GM23338 (cell line): ENCODE measurements at regions not wholly inside any gene's neighbourhood (a gene's known extent, or its start where the extent isn't known, plus 50 kb on each side); places are given as distances from the start of the nearest gene placed in this dataset.

Experiments used
- ATAC-seq: fragments of 200-7000 bp; cut with Tn5 transposase; 3 replicates; pipeline ENCODE4 v1.9.1; 2020
- DNase-seq: peaks from one replicate; pipeline ENCODE4 v3.0.0-alpha.2; 2015; ENCODE audit warnings: low spot score
- H2AFZ ChIP-seq: fragments of 200-600 bp; sonication (generic); 2 replicates; pipeline ENCODE4 v1.8.0; 2016; ENCODE audit warnings: antibody characterized with exemption, mild to moderate bottlenecking, moderate library complexity
- H3F3A ChIP-seq: fragments of 200-600 bp; sonication (generic); replicated peaks from 2 replicates; pipeline ENCODE4 v1.8.0; 2017; ENCODE audit warnings: antibody characterized with exemption, mixed run types, low read depth
- H3K27ac ChIP-seq: fragments of 200-600 bp; sonication (generic); 2 replicates; pipeline ENCODE4 v1.6.1; 2016; ENCODE audit warnings: low read depth
- H3K27me3 ChIP-seq: fragments of 200-600 bp; sonication (generic); 2 replicates; pipeline ENCODE4 v1.8.0; 2016; ENCODE audit warnings: mild to moderate bottlenecking, mixed run types, moderate library complexity; ENCODE audit not compliant: insufficient read depth
- H3K36me3 ChIP-seq: fragments of 200-600 bp; sonication (generic); 2 replicates; pipeline ENCODE4 v1.8.0; 2016; ENCODE audit warnings: mild to moderate bottlenecking; ENCODE audit not compliant: insufficient read depth
- H3K4me1 ChIP-seq: fragments of 200-600 bp; sonication (generic); 2 replicates; pipeline ENCODE4 v1.8.0; 2016; ENCODE audit warnings: mild to moderate bottlenecking, moderate library complexity; ENCODE audit not compliant: insufficient read depth
- H3K4me2 ChIP-seq: fragments of 200-600 bp; sonication (generic); 2 replicates; pipeline ENCODE4 v1.7.1; 2017; ENCODE audit warnings: mixed run types
- H3K4me3 ChIP-seq: fragments of 200-600 bp; sonication (generic); 2 replicates; pipeline ENCODE4 v1.6.1; 2016; ENCODE audit warnings: mixed run types
- H3K79me2 ChIP-seq: fragments of 200-600 bp; sonication (generic); replicated peaks from 2 replicates; pipeline ENCODE4 v1.8.0; 2017; ENCODE audit warnings: mild to moderate bottlenecking; ENCODE audit not compliant: insufficient read depth
- H3K9me2 ChIP-seq: fragments of 200-600 bp; sonication (generic); 2 replicates; pipeline ENCODE4 v1.8.0; 2017; ENCODE audit not compliant: insufficient read depth
- H4K20me1 ChIP-seq: fragments of 200-600 bp; sonication (generic); replicated peaks from 2 replicates; pipeline ENCODE4 v1.8.0; 2017; ENCODE audit warnings: mild to moderate bottlenecking; ENCODE audit not compliant: insufficient read depth
- H3K27ac Mint-ChIP-seq: 2 replicates; pipeline ENCODE4 v1.8.0; 2020; ENCODE audit warnings: inconsistent platforms, mild to moderate bottlenecking, moderate library complexity, mixed read lengths
- H3K27me3 Mint-ChIP-seq: 3 replicates; pipeline ENCODE4 v1.8.0; 2022; ENCODE audit warnings: low read depth, mild to moderate bottlenecking, moderate library complexity, mixed read lengths, inconsistent platforms; ENCODE audit not compliant: insufficient read depth, poor library complexity
- H3K36me3 Mint-ChIP-seq: 3 replicates; pipeline ENCODE4 v1.8.0; 2021; ENCODE audit warnings: low read depth, mild to moderate bottlenecking, inconsistent platforms, moderate library complexity, mixed read lengths
- H3K4me1 Mint-ChIP-seq: 3 replicates; pipeline ENCODE4 v1.8.0; 2020; ENCODE audit warnings: mild to moderate bottlenecking, inconsistent platforms, mixed read lengths
- H3K4me3 Mint-ChIP-seq: 3 replicates; pipeline ENCODE4 v1.8.0; 2021; ENCODE audit warnings: moderate library complexity, mild to moderate bottlenecking, inconsistent platforms, mixed read lengths
- H3K9me3 Mint-ChIP-seq: 3 replicates; pipeline ENCODE4 v1.8.0; 2020; ENCODE audit warnings: moderate library complexity, mild to moderate bottlenecking, inconsistent platforms, mixed read lengths
- CREB1 ChIP-seq: fragments of 250-450 bp; sonication (Bioruptor Pico); IDR thresholded peaks from 2 replicates; pipeline ENCODE4 v1.5.0; 2020; ENCODE audit warnings: low read depth, mild to moderate bottlenecking, moderate library complexity
- EZH2 ChIP-seq: fragments of 200-600 bp; sonication (generic); IDR thresholded peaks from one replicate; pipeline ENCODE4 v1.8.0; 2017; ENCODE audit warnings: antibody characterized with exemption, mild to moderate bottlenecking, low read depth; ENCODE audit not compliant: unreplicated experiment
- EZH2phosphoT487 ChIP-seq: fragments of 200-600 bp; sonication (generic); IDR thresholded peaks from one replicate; pipeline ENCODE4 v1.8.1; 2018; ENCODE audit warnings: antibody characterized with exemption; ENCODE audit not compliant: unreplicated experiment
- NANOG ChIP-seq: IDR thresholded peaks from 2 replicates; pipeline ENCODE4 v1.6.1; 2016; ENCODE audit warnings: antibody characterized with exemption, borderline replicate concordance
- POLR2AphosphoS5 ChIP-seq: IDR thresholded peaks from 2 replicates; pipeline ENCODE4 v1.6.1; 2016; ENCODE audit warnings: antibody characterized with exemption, low read depth
- STAT1 ChIP-seq: IDR thresholded peaks from one replicate; pipeline ENCODE4 v1.6.1; 2016; ENCODE audit warnings: antibody characterized with exemption; ENCODE audit not compliant: unreplicated experiment
- ZNF331 ChIP-seq: fragments of 250-450 bp; sonication (Bioruptor Pico); IDR thresholded peaks from 2 replicates; pipeline ENCODE4 v1.5.0; 2020; ENCODE audit warnings: low read depth, mild to moderate bottlenecking, moderate library complexity
- TF ChIP-seq, protein P1 (sequence below): fragments of 250-450 bp; sonication (Bioruptor Pico); IDR thresholded peaks from 2 replicates; pipeline ENCODE4 v1.5.0; 2020; ENCODE audit warnings: mild to moderate bottlenecking, moderate library complexity
- TF ChIP-seq, protein P2 (sequence below): IDR thresholded peaks from 2 replicates; pipeline ENCODE4 v1.6.1; 2016; ENCODE audit warnings: antibody characterized with exemption
- TF ChIP-seq, protein P3 (sequence below): IDR thresholded peaks from one replicate; pipeline ENCODE4 v1.6.1; 2018; ENCODE audit warnings: antibody characterized with exemption; ENCODE audit not compliant: unreplicated experiment
- TF ChIP-seq, protein P4 (sequence below), 2 experiments: fragments of 200-600 bp in 1 of 2; sonication (generic) in 1 of 2; conservative IDR thresholded peaks; 2 replicates each; pipeline versions ENCODE4 v1.5.1 to v1.6.1; 2016 to 2017; ENCODE audit warnings: antibody characterized with exemption in 2 of 2, low read depth in 2 of 2, mild to moderate bottlenecking in 2 of 2, moderate library complexity in 1 of 2

DNA sequence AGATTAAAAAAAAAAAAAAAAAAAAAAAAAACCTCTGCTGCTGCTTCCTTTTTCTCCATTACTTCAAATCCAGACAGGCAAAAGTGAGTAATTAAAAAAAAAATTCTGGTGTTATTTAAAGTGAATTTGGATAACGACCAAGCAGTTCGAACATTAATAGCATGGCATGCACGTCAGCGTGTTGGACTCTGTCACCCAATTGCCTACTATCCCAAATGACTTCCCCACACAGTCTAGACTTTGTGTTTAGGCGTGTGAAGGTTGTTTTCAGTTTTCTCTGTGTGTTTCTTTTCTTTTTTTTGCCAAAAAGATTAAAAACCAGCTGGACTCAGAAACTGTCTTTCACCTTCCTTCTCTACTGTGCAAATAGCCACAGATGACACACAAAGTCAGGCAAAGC, 321.4 kb downstream of the MSX2 start (continued):
- TF ChIP-seq, protein P1, sequence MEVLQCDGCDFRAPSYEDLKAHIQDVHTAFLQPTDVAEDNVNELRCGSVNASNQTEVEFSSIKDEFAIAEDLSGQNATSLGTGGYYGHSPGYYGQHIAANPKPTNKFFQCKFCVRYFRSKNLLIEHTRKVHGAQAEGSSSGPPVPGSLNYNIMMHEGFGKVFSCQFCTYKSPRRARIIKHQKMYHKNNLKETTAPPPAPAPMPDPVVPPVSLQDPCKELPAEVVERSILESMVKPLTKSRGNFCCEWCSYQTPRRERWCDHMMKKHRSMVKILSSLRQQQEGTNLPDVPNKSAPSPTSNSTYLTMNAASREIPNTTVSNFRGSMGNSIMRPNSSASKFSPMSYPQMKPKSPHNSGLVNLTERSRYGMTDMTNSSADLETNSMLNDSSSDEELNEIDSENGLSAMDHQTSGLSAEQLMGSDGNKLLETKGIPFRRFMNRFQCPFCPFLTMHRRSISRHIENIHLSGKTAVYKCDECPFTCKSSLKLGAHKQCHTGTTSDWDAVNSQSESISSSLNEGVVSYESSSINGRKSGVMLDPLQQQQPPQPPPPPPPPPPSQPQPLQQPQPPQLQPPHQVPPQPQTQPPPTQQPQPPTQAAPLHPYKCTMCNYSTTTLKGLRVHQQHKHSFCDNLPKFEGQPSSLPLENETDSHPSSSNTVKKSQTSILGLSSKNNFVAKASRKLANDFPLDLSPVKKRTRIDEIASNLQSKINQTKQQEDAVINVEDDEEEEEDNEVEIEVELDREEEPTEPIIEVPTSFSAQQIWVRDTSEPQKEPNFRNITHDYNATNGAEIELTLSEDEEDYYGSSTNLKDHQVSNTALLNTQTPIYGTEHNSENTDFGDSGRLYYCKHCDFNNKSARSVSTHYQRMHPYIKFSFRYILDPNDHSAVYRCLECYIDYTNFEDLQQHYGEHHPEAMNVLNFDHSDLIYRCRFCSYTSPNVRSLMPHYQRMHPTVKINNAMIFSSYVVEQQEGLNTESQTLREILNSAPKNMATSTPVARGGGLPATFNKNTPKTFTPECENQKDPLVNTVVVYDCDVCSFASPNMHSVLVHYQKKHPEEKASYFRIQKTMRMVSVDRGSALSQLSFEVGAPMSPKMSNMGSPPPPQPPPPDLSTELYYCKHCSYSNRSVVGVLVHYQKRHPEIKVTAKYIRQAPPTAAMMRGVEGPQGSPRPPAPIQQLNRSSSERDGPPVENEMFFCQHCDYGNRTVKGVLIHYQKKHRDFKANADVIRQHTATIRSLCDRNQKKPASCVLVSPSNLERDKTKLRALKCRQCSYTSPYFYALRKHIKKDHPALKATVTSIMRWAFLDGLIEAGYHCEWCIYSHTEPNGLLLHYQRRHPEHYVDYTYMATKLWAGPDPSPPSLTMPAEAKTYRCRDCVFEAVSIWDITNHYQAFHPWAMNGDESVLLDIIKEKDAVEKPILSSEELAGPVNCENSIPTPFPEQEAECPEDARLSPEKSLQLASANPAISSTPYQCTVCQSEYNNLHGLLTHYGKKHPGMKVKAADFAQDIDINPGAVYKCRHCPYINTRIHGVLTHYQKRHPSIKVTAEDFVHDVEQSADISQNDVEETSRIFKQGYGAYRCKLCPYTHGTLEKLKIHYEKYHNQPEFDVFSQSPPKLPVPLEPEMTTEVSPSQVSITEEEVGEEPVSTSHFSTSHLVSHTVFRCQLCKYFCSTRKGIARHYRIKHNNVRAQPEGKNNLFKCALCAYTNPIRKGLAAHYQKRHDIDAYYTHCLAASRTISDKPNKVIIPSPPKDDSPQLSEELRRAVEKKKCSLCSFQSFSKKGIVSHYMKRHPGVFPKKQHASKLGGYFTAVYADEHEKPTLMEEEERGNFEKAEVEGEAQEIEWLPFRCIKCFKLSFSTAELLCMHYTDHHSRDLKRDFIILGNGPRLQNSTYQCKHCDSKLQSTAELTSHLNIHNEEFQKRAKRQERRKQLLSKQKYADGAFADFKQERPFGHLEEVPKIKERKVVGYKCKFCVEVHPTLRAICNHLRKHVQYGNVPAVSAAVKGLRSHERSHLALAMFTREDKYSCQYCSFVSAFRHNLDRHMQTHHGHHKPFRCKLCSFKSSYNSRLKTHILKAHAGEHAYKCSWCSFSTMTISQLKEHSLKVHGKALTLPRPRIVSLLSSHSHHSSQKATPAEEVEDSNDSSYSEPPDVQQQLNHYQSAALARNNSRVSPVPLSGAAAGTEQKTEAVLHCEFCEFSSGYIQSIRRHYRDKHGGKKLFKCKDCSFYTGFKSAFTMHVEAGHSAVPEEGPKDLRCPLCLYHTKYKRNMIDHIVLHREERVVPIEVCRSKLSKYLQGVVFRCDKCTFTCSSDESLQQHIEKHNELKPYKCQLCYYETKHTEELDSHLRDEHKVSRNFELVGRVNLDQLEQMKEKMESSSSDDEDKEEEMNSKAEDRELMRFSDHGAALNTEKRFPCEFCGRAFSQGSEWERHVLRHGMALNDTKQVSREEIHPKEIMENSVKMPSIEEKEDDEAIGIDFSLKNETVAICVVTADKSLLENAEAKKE, result no peak

DNA sequence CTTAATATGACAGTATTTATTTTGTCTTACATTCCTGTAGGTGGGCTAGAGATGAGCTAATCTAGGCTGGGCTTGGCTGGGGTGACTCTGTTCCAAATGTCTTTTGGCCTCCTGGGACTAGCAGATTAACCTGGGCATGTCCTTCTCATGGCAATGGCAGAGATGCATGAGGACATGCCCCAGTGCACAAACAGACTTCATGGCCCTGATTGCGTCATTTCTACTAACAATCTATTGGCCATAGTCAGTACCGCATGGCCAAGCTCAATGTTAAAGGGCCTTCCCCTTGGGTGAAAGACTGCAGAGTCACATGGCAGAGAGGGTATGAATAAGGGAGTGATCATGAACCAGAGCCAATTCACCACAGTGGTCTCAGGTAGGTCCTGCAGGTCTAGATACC, 313.4 kb downstream of the MSX2 start:
- DNase-seq, result no peak
- Mint-ChIP-seq H3K4me1 (no peaks in the 10 kb centered on the region), H3K27ac (no peak overlapping the region), H3K4me3 (no peak overlapping the region), H3K9me3 (0 out of 3 replicates have a peak, but pooled peaks cover 2% of the 10 kb centered on the region), H3K36me3 (no peaks in the 10 kb centered on the region), H3K27me3 (peaks cover 5% of the 10 kb centered on the region)
- no peaks in the 10 kb centered on the region for H3K79me2 ChIP-seq
- H3K4me1 ChIP-seq, result no peaks in the 10 kb centered on the region
- no peaks in the 10 kb centered on the region for H4K20me1 ChIP-seq
- no peak overlapping the region for H3K4me3 ChIP-seq
- no peaks in the 10 kb centered on the region for H3K27me3 ChIP-seq
- H2AFZ ChIP-seq, result no peak overlapping the region
- no peak overlapping the region for H3K4me2 ChIP-seq
- no peaks in the 10 kb centered on the region for H3K36me3 ChIP-seq
- no peak for ATAC-seq
- H3F3A ChIP-seq, result no peaks in the 10 kb centered on the region
- H3K9me2 ChIP-seq, result peaks cover 23% of the 10 kb centered on the region; the same call in 1 of the 2 replicates
- H3K27ac ChIP-seq, result no peak overlapping the region
- no peak for TF ChIP-seq CREB1 (CRISPR knock-in tag)
- TF ChIP-seq ZNF331, result no peak
- TF ChIP-seq NANOG, result no peak
- no peak for TF ChIP-seq STAT1
- TF ChIP-seq EZH2, result no peak
- TF ChIP-seq EZH2phosphoT487, result no peak
- no peak for TF ChIP-seq POLR2AphosphoS5
- TF ChIP-seq, protein P2, sequence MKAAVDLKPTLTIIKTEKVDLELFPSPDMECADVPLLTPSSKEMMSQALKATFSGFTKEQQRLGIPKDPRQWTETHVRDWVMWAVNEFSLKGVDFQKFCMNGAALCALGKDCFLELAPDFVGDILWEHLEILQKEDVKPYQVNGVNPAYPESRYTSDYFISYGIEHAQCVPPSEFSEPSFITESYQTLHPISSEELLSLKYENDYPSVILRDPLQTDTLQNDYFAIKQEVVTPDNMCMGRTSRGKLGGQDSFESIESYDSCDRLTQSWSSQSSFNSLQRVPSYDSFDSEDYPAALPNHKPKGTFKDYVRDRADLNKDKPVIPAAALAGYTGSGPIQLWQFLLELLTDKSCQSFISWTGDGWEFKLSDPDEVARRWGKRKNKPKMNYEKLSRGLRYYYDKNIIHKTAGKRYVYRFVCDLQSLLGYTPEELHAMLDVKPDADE, result no peak
- TF ChIP-seq, protein P3, sequence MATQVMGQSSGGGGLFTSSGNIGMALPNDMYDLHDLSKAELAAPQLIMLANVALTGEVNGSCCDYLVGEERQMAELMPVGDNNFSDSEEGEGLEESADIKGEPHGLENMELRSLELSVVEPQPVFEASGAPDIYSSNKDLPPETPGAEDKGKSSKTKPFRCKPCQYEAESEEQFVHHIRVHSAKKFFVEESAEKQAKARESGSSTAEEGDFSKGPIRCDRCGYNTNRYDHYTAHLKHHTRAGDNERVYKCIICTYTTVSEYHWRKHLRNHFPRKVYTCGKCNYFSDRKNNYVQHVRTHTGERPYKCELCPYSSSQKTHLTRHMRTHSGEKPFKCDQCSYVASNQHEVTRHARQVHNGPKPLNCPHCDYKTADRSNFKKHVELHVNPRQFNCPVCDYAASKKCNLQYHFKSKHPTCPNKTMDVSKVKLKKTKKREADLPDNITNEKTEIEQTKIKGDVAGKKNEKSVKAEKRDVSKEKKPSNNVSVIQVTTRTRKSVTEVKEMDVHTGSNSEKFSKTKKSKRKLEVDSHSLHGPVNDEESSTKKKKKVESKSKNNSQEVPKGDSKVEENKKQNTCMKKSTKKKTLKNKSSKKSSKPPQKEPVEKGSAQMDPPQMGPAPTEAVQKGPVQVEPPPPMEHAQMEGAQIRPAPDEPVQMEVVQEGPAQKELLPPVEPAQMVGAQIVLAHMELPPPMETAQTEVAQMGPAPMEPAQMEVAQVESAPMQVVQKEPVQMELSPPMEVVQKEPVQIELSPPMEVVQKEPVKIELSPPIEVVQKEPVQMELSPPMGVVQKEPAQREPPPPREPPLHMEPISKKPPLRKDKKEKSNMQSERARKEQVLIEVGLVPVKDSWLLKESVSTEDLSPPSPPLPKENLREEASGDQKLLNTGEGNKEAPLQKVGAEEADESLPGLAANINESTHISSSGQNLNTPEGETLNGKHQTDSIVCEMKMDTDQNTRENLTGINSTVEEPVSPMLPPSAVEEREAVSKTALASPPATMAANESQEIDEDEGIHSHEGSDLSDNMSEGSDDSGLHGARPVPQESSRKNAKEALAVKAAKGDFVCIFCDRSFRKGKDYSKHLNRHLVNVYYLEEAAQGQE, result no peak
- TF ChIP-seq, protein P4, sequence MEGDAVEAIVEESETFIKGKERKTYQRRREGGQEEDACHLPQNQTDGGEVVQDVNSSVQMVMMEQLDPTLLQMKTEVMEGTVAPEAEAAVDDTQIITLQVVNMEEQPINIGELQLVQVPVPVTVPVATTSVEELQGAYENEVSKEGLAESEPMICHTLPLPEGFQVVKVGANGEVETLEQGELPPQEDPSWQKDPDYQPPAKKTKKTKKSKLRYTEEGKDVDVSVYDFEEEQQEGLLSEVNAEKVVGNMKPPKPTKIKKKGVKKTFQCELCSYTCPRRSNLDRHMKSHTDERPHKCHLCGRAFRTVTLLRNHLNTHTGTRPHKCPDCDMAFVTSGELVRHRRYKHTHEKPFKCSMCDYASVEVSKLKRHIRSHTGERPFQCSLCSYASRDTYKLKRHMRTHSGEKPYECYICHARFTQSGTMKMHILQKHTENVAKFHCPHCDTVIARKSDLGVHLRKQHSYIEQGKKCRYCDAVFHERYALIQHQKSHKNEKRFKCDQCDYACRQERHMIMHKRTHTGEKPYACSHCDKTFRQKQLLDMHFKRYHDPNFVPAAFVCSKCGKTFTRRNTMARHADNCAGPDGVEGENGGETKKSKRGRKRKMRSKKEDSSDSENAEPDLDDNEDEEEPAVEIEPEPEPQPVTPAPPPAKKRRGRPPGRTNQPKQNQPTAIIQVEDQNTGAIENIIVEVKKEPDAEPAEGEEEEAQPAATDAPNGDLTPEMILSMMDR (conservative IDR thresholded peaks at IDR 0.05; ENCODE audit: low read depth in 2 of 2), result no peak
